Esophagus squamous epithelium (tissue), 4 donors: ENCODE measurements at regions not wholly inside any gene's neighbourhood (a gene's known extent, or its start where the extent isn't known, plus 50 kb on each side); places are given as distances from the start of the nearest gene placed in this dataset.

Experiments
- CTCF ChIP-seq, 6 experiments: fragments of 450-650 bp in 4 of 6; fragments of 200-600 bp in 2 of 6; sonication (generic) in 2 of 6; IDR thresholded peaks; one replicate each; pipeline ENCODE4 v1.5.1; 2016 to 2019; ENCODE audit warnings: antibody characterized with exemption in 6 of 6, mild to moderate bottlenecking in 4 of 6, moderate library complexity in 4 of 6
- POLR2A ChIP-seq, 4 donors: fragments of 450-650 bp; IDR thresholded peaks; one replicate each; pipeline ENCODE4 v1.6.1; 2017; ENCODE audit warnings: antibody characterized with exemption in 4 of 4, mild to moderate bottlenecking in 4 of 4, moderate library complexity in 3 of 4

GRCh38 chr2:198452327-198452726 is 647.9 kb downstream of the PLCL1 start:
- TF ChIP-seq CTCF (IDR thresholded peaks at IDR 0.05) (no peak), POLR2A (IDR thresholded peaks at IDR 0.05) (no peak)
